ENCODE measurements at regions not wholly inside any gene's neighbourhood (a gene's known extent, or its start where the extent isn't known, plus 50 kb on each side); places are given as distances from the start of the nearest gene placed in this dataset.

GRCh38 chr15:31437686-31438085 is 111.1 kb downstream of the KLF13 start:
- no peak for TF ChIP-seq EZH2phosphoT487 (IDR thresholded peaks at IDR 0.05; ENCODE audit: insufficient read depth, low read depth)
- TF ChIP-seq EZH2 (IDR thresholded peaks at IDR 0.05; ENCODE audit: insufficient read depth, poor library complexity, severe bottlenecking): no peak

Measured in GM23248 (cell line).